Left kidney (tissue), 1 donor: ENCODE measurements at regions not wholly inside any gene's neighbourhood (a gene's known extent, or its start where the extent isn't known, plus 50 kb on each side); places are given as distances from the start of the nearest gene placed in this dataset.
A peak's percentile ranks its signal among the peaks of the same experiment; 100 is the strongest.
"Not testable (repeated sequence)": the region's sequence is repeated elsewhere in the genome, so short reads cannot be mapped to it uniquely, and the experiment has no call there.

ENCODE experiments used
- DNase-seq: peaks from one replicate; pipeline ENCODE4 v3.0.0-alpha.2; 2013

DNA sequence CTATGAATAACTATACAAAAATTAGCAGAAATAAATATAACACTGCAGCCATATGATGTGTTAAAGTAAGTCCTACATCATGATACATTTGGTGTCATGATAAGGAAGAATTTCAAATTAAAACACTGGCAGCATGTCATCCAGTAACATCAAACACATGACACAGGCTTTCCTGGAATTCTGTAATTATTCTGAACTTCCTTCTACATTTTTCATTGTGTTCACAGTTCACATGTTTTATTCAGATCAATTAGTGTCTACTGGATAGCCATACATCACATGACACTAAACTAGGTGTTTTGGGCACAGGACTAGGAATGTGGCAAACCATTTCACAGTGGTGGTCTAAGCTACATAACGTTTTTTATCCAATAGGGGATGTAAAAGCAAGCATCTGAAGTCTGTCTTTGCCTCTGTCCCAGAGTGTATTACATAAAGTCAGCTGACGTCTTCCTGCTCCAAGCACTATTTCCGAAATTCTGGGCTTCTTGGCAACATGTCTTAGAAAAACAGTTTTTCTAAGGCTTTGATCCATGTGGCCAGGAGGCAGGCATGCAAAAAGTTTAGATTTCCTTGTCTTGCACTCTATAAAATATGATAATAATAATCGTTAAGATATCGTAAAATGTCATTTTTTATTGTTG lies 707.9 kb downstream of the CENPC start:
- peak; percentile 18 for DNase-seq

DNA sequence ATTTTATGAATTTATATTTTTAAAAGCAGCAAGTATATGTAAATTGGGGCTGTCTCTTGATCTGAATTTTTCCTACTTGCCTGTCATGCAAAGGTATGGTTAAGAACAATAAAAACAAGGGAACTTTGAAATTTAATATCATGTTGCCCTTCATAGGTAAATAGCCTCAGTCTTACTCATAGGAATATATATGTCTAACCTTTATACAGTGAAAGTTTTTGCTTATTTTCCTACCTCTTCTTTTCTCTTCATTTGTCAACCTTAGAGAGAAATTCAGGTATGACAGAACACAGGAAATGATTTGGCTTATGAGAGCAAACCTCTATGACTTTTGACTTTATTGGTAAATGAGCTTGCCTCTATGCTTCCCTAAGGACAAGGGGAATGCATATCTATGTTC lies 716.0 kb downstream of the CENPC start:
- no peak for DNase-seq

GRCh38 chr4:66820681-66821080 lies 724.6 kb downstream of the CENPC start:
- no peak for DNase-seq

DNA sequence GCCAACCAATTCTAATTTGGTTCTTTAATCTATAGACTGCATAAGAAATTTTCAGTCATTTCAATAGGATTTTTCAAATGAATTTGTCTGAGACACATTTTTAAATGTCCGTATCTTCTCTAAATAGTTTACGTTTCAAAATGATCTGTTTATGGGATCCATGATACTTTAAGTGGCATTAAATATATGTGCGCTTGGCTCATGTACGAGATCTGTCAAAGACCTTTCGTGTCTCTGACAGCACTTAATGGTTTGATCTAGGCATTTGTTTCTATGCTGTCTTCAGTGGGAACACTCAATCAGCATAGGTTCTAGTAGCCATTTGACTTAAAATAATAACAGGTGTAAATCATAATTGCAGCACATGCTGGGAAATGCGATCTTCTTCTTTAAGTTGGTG lies 731.0 kb downstream of the CENPC start:
- no peak for DNase-seq

- no peak for DNase-seq
These were observed 739.7 kb downstream of the CENPC start for GRCh38 chr4:66805582-66805981.

DNA sequence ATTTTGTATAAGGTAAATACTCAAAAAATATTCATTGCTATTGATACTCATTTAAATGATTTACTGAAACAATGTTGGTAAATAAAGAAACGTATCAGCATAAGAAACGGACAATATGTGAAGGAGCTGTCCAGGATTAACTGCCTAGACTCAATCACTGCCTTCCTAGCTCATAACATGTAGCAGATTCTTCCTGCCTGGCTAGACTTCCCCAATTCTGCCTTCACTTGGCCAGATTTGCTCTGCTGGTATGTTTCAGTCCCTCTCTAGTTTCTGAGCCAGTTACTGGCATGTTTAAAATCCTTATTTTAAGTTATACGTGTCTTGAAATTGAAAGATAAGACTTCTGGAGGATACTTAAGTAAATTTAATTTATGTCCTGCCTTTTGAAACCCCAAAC lies 740.3 kb downstream of the CENPC start:
- DNase-seq = no peak

- no peak for DNase-seq
These were observed 747.7 kb downstream of the CENPC start for GRCh38 chr4:66797608-66798007.

GRCh38 chr4:66795724-66796123 lies 749.6 kb downstream of the CENPC start:
- DNase-seq = no peak

GRCh38 chr4:66794390-66795034 lies 750.8 kb downstream of the CENPC start:
- no peak for DNase-seq

GRCh38 chr4:66791686-66792085 lies 753.6 kb downstream of the CENPC start:
- no peak for DNase-seq

- DNase-seq = no peak
These were observed 759.8 kb downstream of the CENPC start for GRCh38 chr4:66785479-66785878.

DNA sequence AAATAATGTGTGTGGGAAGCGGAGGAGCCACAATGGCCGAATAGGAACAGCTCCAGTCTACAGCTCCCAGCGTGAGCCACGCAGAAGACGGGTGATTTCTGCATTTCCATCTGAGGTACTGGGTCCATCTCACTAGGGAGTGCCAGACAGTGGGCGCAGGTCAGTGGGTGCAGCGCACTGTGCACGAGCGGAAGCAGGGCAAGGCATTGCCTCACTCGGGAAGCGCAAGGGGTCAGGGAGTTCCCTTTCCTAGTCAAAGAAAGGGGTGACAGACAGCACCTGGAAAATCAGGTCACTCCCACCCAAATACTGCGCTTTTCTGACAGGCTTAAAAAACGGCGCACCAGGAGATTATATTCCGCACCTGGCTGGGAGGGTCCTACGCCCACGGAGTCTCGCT lies 762.6 kb downstream of the CENPC start:
- DNase-seq = not testable (repeated sequence)

GRCh38 chr4:66777097-66777496 lies 768.2 kb downstream of the CENPC start:
- no peak for DNase-seq

DNA sequence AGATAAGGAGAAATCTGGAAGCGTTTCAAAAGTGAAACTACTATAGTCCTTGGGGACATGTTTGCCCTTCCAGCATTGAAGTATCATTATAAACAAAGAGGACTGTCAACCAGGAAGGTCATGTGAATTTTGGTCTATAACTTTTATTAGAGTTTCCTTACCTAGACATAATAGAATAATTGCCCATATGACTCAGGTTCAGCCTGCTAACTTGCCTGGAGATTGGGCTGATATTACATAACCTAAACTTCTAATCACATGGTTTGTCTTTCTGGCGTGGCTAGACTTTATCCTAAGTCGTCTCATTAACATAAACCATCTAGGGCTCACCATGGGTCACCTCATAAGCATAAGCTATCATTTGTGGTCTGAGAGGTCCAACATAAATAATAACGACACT lies 775.9 kb downstream of the CENPC start:
- DNase-seq = no peak

DNA sequence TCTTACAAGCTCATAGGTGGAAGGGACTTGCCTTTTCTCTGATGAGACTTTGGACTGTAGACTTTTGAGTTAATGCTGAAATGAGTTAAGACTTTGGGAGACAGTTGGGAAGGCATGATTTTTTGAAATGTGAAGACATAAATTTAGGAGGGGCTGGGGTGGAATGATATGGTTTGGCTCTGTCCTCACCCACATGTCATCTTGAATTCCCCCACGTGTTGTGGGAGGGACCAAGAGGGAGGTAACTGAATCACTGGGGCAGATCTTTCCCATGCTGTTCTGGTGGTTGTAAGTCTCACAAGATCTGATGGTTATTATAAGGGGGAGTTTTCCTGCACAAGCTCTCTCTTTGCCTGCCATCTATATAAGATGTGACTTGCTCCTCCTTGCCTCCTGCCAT lies 777.9 kb downstream of the CENPC start:
- DNase-seq = no peak

GRCh38 chr4:66766557-66766956 lies 778.7 kb downstream of the CENPC start:
- DNase-seq = no peak

GRCh38 chr4:66750273-66750672 lies 795.0 kb downstream of the CENPC start:
- no peak for DNase-seq

DNA sequence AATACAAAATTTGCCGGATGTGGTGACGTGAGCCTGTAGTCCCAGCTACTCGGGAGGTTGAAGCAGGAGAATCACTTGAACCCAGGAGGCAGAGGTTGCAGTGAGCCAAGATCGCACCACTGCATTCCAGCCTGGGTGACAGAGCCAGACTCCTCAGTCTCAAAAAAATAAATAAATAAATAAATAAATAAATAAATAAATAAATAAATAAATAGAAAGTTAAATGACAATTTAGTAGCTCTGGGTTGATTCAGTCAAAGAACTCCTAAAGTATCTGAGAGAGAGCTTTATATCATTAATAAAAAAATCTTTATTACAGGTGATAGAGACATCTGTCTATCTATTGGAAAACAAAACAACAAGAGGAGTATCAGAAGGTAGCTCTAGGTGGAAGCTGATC lies 798.4 kb downstream of the CENPC start:
- not testable (repeated sequence) for DNase-seq

GRCh38 chr4:66741081-66741480 lies 804.2 kb downstream of the CENPC start:
- no peak for DNase-seq

- DNase-seq = no peak
These were observed 808.7 kb downstream of the CENPC start for GRCh38 chr4:66736606-66737005.

GRCh38 chr4:66728280-66728679 lies 817.0 kb downstream of the CENPC start:
- DNase-seq = no peak

- not testable (repeated sequence) for DNase-seq
These were observed 832.9 kb downstream of the CENPC start for GRCh38 chr4:66712301-66712921.

GRCh38 chr4:66704243-66704642 lies 841.1 kb downstream of the CENPC start:
- DNase-seq = no peak

GRCh38 chr4:66694739-66695138 lies 850.6 kb downstream of the CENPC start:
- DNase-seq = no peak
